HG03457 (cell line): ENCODE measurements at regions not wholly inside any gene's neighbourhood (a gene's known extent, or its start where the extent isn't known, plus 50 kb on each side); places are given as distances from the start of the nearest gene placed in this dataset.
"Not testable (repeated sequence)": the region's sequence is repeated elsewhere in the genome, so short reads cannot be mapped to it uniquely, and the experiment has no call there.

Experiments used
- ATAC-seq: cut with Tn5 transposase; IDR thresholded peaks from one replicate; pipeline ENCODE4 v1.9.1; 2021; ENCODE audit warnings: moderate number of reproducible peaks; ENCODE audit not compliant: unreplicated experiment

DNA sequence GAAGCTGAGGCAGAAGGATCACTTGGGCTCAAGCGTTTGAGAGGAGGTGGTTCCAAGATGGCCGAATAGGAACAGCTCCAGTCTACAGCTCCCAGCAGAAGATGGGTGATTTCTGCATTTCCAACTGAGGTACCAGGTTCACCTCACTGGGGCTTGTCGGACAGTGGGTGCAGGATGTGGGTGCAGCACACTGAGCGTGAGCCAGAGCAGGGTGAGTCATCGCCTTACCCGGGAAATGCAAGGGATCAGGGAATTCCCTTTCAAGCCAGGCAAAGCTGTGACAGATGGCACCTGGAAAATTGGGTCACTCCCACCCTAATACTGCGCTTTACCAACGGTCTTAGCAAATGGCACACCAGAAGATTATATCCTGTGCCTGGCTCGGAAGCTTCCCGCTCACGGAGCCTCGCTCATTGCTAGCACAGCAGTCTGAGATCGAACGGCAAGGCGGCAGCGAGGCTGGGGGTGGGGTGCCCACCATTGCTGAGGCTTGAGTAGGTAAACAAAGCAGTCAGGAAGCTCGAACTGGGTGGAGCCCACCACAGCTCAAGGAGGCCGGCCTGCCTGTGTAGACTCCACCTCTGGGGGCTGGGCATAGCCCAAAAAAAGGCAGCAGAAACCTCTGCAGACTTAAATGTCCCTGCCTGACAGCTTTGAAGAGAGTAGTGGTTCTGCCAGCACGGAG lies 482.6 kb upstream of the DAB2 start:
- not testable (repeated sequence) for ATAC-seq

DNA sequence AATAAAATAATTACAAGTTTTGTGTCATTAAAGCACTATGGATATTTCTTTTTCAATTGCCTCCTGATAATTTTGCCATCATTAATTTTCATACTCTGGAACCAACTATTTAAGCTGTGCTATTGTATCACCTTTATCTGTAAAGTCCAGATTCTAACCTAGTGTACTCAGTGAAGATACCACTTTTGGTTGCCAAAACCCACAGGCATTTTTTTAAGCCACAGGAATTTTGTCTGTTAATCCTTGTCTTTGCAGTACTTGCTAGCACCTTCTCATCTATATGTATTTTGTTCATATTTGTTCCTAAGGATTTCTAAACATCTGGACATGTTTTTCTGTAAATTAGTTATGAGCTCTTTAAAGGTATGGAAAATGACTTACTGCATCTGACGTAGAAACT lies 481.4 kb upstream of the DAB2 start:
- no peak for ATAC-seq

DNA sequence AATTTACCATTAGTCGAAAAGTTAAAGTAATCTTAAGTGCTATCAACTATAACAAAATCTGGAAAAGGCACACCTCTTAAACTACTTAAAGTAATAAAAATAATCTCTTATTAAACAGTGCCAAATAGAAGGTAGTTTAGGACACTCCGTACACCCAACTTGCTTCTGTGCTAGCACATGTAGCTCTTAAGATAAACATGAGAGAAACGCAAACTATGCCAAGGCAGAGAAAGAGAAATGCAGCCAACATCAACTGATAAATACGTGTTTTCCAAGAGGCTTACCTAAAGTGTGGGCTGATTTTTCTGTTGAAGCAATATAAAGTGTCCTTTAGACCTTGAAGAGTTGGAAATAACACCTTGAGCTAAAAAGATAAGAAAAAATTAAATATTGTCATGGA lies 480.6 kb upstream of the DAB2 start:
- no peak for ATAC-seq

DNA sequence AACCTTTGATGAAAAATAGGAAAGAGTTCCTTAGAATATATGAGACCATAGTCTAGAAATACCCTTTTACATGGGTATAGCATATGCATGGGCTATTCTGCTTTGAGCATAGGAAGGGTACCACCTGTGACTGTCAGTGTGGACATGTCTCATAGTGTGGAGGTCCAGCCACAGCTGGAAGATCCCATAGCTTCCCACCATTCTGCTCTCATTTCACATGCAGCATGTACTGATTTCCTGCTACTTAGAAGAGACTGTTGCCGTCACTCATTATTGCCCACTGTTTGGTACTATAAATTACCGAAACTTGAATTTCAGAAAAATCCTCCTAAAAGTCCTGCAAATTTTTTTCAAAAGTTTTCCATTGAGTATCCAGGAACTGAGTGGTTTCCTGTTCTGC lies 477.8 kb upstream of the DAB2 start:
- no peak for ATAC-seq

DNA sequence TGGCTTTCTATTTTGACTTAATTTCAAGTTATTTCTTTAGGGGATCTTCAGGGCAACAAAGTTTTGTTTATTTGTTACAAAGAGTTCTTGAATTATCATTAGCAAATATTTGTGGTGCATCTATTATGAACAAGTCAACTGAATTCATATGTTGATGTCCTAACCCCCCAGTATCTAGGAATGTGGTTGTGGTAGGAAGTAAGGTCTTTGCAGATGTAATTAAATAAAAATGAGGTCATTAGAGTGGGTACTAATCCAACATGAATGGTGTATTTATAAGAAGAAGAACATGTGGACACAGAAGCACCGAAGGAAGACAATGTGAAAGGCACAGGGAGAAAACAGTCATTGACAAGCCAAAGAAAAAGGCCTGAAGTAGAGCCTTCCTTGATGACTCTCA lies 474.0 kb upstream of the DAB2 start:
- no peak for ATAC-seq

DNA sequence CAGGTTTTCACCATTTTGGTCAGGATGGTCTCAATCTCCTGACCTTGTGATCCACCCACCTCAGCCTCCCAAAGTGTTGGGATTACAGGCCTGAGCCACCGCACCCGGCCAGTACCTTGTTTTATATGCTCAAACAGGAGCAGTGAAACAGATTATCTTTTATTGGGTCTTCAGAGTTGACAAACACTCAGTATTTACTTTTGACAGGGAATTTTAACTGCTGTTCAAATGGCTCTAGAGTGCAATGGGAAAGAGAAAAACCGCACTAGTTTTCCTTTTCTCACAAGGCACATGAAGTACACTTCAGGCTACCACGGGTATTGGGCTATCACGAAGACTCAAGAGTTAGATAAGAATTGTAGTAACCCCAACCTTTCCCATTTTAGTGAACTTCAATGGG lies 471.9 kb upstream of the DAB2 start:
- ATAC-seq: no peak

DNA sequence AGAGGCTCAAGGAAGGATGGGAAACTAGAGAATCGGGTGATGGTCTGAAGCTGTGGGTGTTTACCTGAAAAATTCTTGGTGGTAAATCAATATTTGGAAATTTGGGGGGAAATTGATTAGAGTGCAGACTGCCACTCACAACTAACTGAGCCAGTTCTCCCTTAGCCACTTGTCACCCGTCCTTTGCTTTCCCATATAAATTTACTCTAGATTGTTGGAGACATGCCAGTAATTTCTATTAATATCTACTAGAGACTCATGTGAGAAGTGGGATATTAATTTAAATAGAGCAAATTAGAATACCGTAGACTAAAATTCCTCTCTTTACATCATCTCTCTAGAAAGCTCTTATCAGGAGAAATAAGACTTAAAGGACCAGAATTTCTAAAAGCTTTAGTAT lies 471.3 kb upstream of the DAB2 start:
- ATAC-seq: no peak

DNA sequence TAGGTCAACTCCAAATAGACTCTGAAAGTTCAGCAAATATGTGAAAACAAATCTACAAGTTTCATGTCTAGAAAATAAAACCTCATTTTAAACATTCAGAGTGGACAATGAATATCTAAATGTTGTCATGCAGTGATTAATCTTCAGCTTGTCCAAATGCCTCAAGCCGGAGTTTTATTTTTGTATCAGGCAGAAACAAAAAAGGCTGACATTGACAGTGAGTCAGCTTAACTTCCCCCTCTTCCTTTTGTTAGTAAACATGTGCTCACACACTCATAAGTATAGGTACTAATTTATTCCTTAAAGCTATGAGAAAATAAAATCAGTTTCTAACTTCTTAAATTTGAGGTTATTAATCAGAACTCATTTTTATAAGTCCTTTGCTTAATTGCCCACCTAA lies 467.9 kb upstream of the DAB2 start:
- ATAC-seq: no peak

DNA sequence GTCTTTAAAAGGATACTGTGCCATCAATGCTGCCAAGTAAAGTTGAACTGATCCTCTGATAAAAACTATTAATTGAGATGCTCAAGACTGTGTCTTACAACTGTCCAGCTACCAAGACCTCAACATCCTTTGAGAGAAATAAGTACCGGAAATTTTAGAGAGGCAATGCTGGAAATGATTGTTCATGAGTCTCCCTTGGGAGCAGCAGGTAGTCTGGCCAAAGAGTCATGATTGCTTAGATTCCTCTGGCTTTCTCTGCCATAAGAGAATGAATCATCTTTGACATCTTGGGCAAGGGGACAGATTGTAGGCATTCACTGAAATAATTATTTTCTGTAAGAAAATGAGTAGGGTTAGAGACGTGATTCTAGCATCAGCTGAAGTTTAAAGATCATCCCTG lies 466.6 kb upstream of the DAB2 start:
- ATAC-seq: no peak

DNA sequence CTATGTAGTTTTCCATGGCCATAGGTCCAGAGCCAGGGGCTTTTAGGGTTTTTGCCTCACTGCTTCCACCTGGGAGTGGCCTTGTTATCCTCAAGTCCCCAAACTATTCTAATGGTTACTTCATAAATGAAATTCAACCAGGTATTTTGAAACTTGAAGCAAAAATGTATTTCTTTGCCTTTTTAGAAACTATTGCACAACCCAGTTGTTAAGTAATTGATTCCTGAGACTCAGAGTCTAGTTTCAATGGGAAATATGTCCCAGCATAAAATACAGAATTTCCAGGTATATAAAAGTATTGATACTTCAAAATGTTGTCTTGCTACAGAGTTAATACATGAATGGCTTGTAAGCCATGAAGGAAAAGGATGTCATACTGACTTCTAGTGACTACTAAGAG lies 456.2 kb upstream of the DAB2 start:
- no peak for ATAC-seq

DNA sequence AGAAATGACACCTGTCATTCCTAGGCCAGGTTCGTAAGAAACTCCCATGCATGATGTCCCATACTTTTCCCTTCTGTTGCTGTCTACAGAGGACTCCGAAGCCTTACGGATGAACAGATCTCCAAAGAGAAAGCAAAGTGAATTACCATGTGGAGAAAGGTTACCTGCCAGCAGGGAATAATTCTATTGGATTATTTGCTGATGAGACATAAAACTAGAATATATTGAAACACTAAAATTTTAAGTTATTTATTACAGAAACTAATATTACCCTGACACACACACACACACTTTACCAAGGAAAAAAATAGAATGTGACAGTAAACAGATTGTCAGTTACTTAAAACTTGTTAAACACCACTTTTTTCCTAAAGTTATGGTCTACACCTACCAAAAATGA lies 452.7 kb upstream of the DAB2 start:
- no peak for ATAC-seq

DNA sequence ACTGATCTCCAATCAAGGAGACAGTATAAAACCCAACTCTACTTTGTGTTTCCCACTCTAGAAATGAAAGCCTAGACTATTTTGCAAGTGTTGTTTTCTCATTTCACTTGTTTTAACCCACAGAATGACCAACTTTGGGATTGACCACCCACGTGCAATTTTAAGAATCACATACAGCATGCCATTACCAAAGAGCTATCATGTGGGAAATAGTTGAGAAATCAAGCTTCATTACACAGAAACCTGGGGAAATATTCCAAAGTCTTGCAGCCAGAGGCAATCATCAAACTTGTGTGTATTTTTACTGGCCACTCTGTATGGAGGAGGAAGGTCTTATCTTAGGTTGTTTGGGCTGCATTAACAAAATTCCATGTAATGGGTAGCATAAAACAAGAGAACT lies 451.4 kb upstream of the DAB2 start:
- no peak for ATAC-seq

DNA sequence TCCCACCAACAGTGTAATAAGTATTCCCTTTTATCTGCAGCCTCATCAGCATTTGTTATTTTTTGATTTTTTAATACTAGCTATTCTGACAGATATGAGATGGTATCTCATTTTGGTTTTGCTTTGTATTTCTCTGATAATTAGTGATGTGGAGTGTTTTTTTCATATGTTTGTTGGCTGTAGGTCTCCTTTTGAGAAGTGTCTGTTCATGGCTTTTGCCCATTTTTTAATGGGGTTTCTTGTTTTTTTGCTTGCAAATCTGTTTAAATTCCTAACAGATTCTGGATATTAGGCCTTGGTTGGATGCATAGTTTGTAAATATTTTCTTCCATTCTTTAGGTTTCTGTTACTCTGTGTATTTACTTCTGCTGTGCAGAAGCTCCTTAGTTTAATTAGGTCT lies 445.4 kb upstream of the DAB2 start:
- ATAC-seq: no peak

DNA sequence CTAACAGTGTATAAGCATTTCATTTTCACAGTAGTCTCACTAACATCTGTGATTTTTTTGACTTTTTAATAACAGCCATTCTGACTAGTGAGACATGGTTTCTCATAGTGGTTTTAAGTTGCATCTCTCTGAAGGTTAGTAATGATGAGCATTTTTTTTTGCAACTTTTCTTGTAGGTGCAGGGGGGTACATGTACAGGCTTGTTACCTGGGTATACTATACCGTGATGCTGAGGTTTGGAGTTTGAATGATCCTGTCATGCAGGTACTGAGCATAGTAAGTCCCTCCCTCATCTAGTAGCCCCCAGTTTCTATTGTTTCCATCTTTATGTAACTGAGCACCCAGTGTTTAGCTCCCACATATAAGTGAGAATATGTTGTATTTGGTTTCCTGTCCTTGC lies 444.6 kb upstream of the DAB2 start:
- ATAC-seq: no peak

DNA sequence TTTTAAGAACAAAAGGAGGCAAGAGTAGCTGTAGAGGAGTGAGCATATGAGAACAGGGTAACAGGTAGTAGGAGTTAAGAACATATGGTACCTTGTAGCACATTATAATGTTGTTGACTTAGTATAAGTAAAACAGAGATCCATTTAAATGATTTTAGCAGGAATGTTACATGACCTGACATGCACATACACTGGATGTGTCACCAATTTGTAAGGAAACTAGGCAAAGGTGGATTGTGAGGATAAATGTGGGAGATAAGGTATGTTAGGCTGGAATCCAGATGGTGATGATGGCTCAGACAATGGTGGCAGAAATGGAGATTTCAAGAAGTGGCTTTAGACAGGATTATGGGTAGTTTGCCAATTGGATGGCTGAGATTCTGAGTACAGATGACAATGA lies 443.1 kb upstream of the DAB2 start:
- no peak for ATAC-seq

DNA sequence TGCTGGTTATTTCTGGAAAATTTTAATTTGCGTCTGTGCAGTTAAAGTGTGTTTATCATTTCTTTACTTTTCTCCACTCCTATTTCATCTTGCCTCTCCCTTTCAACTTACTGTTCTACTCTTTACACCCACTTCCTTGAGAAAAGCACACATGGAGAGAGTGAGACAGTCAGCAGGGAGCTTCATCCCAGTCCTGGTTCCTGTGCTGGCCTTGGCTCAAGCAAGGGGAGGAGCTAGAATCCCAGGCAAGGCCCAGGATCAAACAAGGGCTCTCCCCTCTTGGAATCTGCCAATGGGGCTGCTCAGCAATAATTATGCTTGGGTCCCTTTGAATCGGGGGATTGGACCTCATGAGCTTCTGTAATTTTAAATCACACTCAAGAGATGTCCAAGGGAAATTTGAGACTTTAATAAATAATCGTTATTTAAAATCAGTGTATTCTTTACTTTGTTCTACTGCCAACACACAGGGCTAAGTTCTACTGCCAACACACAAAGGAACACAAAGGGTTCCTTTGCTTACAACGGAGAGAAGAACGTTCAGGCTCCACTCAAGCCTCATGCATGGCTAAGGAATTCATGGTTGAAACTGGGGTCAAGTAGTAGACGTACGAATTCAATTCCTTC lies 439.3 kb upstream of the DAB2 start:
- ATAC-seq: no peak

DNA sequence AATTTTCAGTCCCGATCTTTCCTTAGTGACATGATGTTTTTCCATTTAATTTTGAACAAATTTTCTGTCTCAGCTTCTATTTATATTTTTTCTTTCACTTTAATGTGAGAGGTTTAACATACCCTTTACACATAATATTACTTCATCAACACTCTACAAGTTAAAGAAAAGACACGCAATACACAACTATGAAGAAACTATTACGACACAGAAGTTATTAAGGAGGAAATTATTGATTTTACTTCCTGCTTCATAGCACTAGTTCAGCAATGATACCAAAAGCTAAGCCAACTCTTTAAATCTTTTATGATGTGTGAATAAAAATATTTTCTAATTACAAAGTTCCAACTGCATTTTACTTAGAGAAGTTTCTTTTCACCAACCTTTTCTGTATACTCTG lies 432.3 kb upstream of the DAB2 start:
- no peak for ATAC-seq

DNA sequence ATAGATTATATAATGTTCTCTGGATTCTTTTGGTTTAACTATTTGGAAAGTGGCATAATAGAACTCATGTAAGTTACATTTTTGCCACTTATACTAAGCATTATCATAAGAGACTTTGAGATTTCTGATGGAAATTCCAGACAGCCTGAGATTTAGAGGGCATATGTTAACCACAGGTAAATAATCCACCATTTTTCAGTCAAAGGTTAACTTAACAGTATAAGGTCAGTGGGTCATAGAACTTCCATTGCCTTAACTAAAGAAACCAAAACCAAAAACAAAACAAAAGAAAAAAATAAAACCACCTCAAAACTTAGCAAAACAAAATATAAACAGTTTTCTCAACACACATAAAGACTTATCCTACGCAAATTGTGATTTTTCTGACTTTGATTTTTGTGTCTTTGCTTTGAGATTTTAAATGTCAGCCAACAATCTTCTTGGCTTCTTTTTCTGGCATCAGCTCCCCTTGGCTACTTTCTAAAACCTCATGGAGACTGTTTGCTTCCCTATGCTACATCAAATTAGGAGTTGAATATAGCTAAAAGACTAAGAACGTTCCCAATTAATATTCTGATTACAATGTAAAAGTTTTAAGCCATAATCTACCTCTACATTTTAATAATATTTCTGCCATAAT lies 430.1 kb upstream of the DAB2 start:
- ATAC-seq: no peak

DNA sequence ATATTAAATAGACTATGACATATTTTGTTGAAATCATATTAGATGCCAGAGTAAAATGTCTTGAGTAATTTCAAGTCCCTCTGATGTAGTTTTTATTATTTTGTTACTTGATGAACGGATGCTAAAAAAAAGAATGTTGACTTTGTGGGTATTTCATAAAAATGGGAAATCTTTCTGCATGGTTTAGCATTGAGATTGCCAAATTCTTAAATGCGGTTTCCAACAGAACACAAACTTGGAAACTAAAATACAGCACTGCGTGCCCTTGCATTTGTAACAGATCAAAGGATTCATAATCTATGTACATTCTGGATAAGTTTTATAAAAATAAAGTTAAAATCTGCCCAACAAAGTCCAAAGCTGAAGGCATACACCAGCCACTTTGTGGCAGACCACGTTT lies 425.5 kb upstream of the DAB2 start:
- no peak for ATAC-seq

DNA sequence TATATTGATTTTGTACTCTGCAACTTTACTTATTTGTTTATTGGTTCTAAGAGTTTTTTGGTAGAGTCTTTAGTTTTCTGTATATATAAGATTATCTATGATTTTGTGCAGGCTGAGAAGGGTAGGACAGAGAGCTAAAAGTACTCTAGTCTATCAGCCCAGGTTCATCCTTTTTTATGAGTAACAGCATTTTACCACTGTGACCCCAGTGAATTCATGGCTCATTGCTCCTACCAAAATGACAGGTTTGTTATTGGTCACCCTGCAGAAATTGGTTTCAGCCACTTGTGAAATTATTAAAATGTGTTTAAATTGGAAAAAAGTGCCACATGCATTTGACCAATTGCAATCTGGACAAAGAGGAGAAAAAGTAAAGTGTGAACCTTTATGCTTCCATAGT lies 421.4 kb upstream of the DAB2 start:
- no peak for ATAC-seq

DNA sequence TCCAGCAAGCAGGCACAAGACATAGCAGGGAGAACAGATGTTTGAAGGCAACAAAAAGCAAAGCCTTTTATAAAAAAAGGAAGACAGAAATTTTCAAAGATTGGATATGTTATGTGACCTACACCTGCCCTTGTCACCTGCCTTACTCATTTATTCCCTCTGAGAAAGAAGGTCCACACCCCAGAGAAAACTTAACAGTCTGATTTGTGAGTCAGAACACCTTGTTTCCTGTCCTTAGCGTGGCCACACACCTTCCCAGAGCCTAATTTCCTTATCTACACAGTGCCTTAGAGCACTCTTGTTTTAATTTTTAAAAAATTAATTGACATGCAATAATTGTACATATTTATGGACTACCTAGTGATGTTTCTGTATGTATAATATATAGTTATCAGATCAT lies 419.0 kb upstream of the DAB2 start:
- no peak for ATAC-seq

DNA sequence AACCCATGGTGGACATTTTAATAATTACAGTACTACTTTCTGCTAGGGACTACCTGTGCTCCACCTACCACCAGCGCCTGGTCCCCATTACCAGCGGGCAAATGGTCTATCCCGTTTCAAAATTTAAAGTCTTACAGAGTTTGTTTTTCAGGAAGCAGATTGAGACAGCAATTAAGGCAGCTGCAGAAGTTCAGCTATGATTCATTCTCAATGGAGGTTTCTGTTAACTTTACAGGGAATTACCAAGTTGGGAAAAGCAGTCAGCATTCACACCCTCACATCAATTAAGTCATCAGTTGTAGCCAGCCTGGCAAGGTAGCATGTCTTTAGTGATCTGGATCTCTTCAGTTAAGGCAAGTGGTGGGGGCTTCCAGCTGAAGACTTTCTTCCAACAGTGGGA lies 410.6 kb upstream of the DAB2 start:
- ATAC-seq: no peak

DNA sequence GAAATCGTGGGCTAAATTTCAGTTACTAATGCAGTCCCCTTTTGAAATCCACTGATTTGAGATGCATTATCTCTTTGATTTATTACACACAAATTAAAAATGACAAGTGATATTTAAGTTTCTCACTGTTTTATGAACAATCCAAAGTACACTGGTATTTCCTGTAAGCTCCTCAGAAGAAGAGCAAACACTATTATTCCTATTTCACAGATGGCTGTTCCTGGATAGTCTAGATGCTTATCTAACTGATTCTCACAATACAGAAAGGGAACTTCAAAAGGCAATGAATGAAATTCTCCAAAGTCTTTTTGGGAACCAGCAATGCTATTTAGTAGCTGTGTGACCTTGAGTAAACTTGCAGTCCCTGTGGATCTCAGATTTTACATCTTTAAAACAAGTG lies 404.7 kb upstream of the DAB2 start:
- no peak for ATAC-seq
